HAP-1 (cell line): ENCODE measurements at regions not wholly inside any gene's neighbourhood (a gene's known extent, or its start where the extent isn't known, plus 50 kb on each side); places are given as distances from the start of the nearest gene placed in this dataset.

Experiments used
- DNase-seq, 2 experiments: peaks; one replicate each; pipeline ENCODE4 v3.0.0-alpha.2; 2016 to 2020; ENCODE audit warnings: low spot score in 2 of 2
- H3K27me3 ChIP-seq: fragments of 250-450 bp; sonication (Bioruptor Pico); 2 replicates; pipeline ENCODE4 v1.5.1; 2020; ENCODE audit warnings: low read depth, mild to moderate bottlenecking, moderate library complexity
- H3K36me3 ChIP-seq: fragments of 250-450 bp; sonication (Bioruptor Pico); replicated peaks from 2 replicates; pipeline ENCODE4 v1.5.1; 2020; ENCODE audit warnings: mild to moderate bottlenecking
- H3K4me1 ChIP-seq: fragments of 250-450 bp; sonication (Bioruptor Pico); 2 replicates; pipeline ENCODE4 v1.5.1; 2020; ENCODE audit warnings: mild to moderate bottlenecking
- H3K4me3 ChIP-seq: fragments of 250-450 bp; sonication (Bioruptor Pico); 2 replicates; pipeline ENCODE4 v1.5.1; 2020; ENCODE audit warnings: mild to moderate bottlenecking, moderate library complexity
- H3K9me3 ChIP-seq: fragments of 250-450 bp; sonication (Bioruptor Pico); 2 replicates; pipeline ENCODE4 v1.5.1; 2020; ENCODE audit warnings: mild to moderate bottlenecking, moderate library complexity
- in situ Hi-C: fragments of 300-500 bp; cut with MboI; formaldehyde crosslinking; loops from 3 replicates; pipeline ENCODE4 v1.14.3; 2020; ENCODE audit warnings: low sequenced_read_pairs, inconsistent platforms, mixed read lengths

- in situ Hi-C loops: loop anchor here (25.0 kb wide), 2 partner anchors 531 to 681 kb away; no protein-coding TSS in a partner anchor
- no peaks in the 10 kb centered on the region for H3K27me3 ChIP-seq
- H3K9me3 ChIP-seq: no peaks in the 10 kb centered on the region
- H3K36me3 ChIP-seq: no peaks in the 10 kb centered on the region
- no peaks in the 10 kb centered on the region for H3K4me1 ChIP-seq
- DNase-seq: no peak
- H3K4me3 ChIP-seq: no peak overlapping the region
These were observed 833.9 kb downstream of the TUSC7 start for GRCh38 chr3:117543521-117543920.

GRCh38 chr3:117545484-117545883 is 835.9 kb downstream of the TUSC7 start:
- no peak overlapping the region for H3K4me3 ChIP-seq

GRCh38 chr3:117547956-117548550 is 838.5 kb downstream of the TUSC7 start:
- Histone ChIP-seq H3K27me3 (no peaks in the 10 kb centered on the region), H3K4me3 (no peak overlapping the region)
- in situ Hi-C loops: loop anchor here (25.0 kb wide), 2 partner anchors 536 to 686 kb away; no protein-coding TSS in a partner anchor

More at GRCh38 chr3:117545484-117545883, 835.9 kb downstream of the TUSC7 start:
- Histone ChIP-seq H3K4me1 (no peaks in the 10 kb centered on the region), H3K9me3 (no peaks in the 10 kb centered on the region), H3K27me3 (no peaks in the 10 kb centered on the region), H3K36me3 (no peaks in the 10 kb centered on the region)
- DNase-seq: no peak
- in situ Hi-C loops: loop anchor here (25.0 kb wide), 2 partner anchors 533 to 683 kb away; no protein-coding TSS in a partner anchor

GRCh38 chr3:117548600-117548999 is 839.0 kb downstream of the TUSC7 start:
- Histone ChIP-seq H3K27me3 (no peaks in the 10 kb centered on the region), H3K4me1 (no peaks in the 10 kb centered on the region), H3K36me3 (no peaks in the 10 kb centered on the region), H3K9me3 (no peaks in the 10 kb centered on the region), H3K4me3 (no peak overlapping the region)
- in situ Hi-C loops: loop anchor here (25.0 kb wide), 2 partner anchors 536 to 686 kb away; no protein-coding TSS in a partner anchor
- DNase-seq: no peak

More at GRCh38 chr3:117547956-117548550, 838.5 kb downstream of the TUSC7 start:
- Histone ChIP-seq H3K4me1 (no peaks in the 10 kb centered on the region), H3K9me3 (no peaks in the 10 kb centered on the region), H3K36me3 (no peaks in the 10 kb centered on the region)
- no peak for DNase-seq

GRCh38 chr3:117549716-117550115 is 840.1 kb downstream of the TUSC7 start:
- Histone ChIP-seq H3K36me3 (no peaks in the 10 kb centered on the region), H3K9me3 (no peaks in the 10 kb centered on the region), H3K4me1 (no peaks in the 10 kb centered on the region), H3K27me3 (no peaks in the 10 kb centered on the region), H3K4me3 (no peak overlapping the region)
- in situ Hi-C loops: loop anchor here (25.0 kb wide), 2 partner anchors 537 to 687 kb away; no protein-coding TSS in a partner anchor
- peak in 1 of 2 experiments; percentile 20 for DNase-seq

- Histone ChIP-seq H3K36me3 (no peaks in the 10 kb centered on the region), H3K4me3 (no peak overlapping the region), H3K27me3 (no peaks in the 10 kb centered on the region), H3K4me1 (no peaks in the 10 kb centered on the region), H3K9me3 (no peaks in the 10 kb centered on the region)
- no peak for DNase-seq
- in situ Hi-C loops: no loop called here
These were observed 841.2 kb downstream of the TUSC7 start for GRCh38 chr3:117550766-117551165.

GRCh38 chr3:117553461-117553860 is 843.9 kb downstream of the TUSC7 start:
- no peaks in the 10 kb centered on the region for H3K9me3 ChIP-seq
- H3K36me3 ChIP-seq: no peaks in the 10 kb centered on the region
- in situ Hi-C loops: no loop called here
- H3K4me3 ChIP-seq: no peak overlapping the region
- H3K27me3 ChIP-seq: no peaks in the 10 kb centered on the region
- H3K4me1 ChIP-seq: no peaks in the 10 kb centered on the region
- no peak for DNase-seq

GRCh38 chr3:117556646-117557407 is 847.2 kb downstream of the TUSC7 start:
- H3K36me3 ChIP-seq: no peaks in the 10 kb centered on the region
- no peaks in the 10 kb centered on the region for H3K4me1 ChIP-seq
- in situ Hi-C loops: no loop called here
- no peaks in the 10 kb centered on the region for H3K27me3 ChIP-seq
- H3K4me3 ChIP-seq: no peak overlapping the region
- H3K9me3 ChIP-seq: no peaks in the 10 kb centered on the region
- DNase-seq: no peak

GRCh38 chr3:117557464-117558090 is 848.0 kb downstream of the TUSC7 start:
- Histone ChIP-seq H3K36me3 (no peaks in the 10 kb centered on the region), H3K27me3 (no peaks in the 10 kb centered on the region), H3K9me3 (no peaks in the 10 kb centered on the region), H3K4me3 (no peak overlapping the region), H3K4me1 (no peaks in the 10 kb centered on the region)
- no peak for DNase-seq
- in situ Hi-C loops: no loop called here

GRCh38 chr3:117558681-117559080 is 849.1 kb downstream of the TUSC7 start:
- no peaks in the 10 kb centered on the region for H3K4me1 ChIP-seq
- H3K27me3 ChIP-seq: no peaks in the 10 kb centered on the region
- no peaks in the 10 kb centered on the region for H3K36me3 ChIP-seq
- no peaks in the 10 kb centered on the region for H3K9me3 ChIP-seq
- no peak overlapping the region for H3K4me3 ChIP-seq
- no peak for DNase-seq
- in situ Hi-C loops: no loop called here

GRCh38 chr3:117562000-117562399 is 852.4 kb downstream of the TUSC7 start:
- Histone ChIP-seq H3K9me3 (no peaks in the 10 kb centered on the region), H3K27me3 (no peaks in the 10 kb centered on the region), H3K4me3 (no peak overlapping the region), H3K4me1 (no peaks in the 10 kb centered on the region), H3K36me3 (no peaks in the 10 kb centered on the region)
- DNase-seq: no peak
- in situ Hi-C loops: no loop called here

- in situ Hi-C loops: no loop called here
- DNase-seq: no peak
- H3K36me3 ChIP-seq: no peaks in the 10 kb centered on the region
- no peaks in the 10 kb centered on the region for H3K4me1 ChIP-seq
- no peaks in the 10 kb centered on the region for H3K9me3 ChIP-seq
- H3K4me3 ChIP-seq: no peak overlapping the region
- no peaks in the 10 kb centered on the region for H3K27me3 ChIP-seq
These were observed 853.5 kb downstream of the TUSC7 start for GRCh38 chr3:117563063-117563462.

GRCh38 chr3:117565777-117566176 is 856.2 kb downstream of the TUSC7 start:
- no peaks in the 10 kb centered on the region for H3K36me3 ChIP-seq
- in situ Hi-C loops: no loop called here
- no peaks in the 10 kb centered on the region for H3K4me1 ChIP-seq
- H3K4me3 ChIP-seq: no peak overlapping the region
- no peaks in the 10 kb centered on the region; the same call in 1 of the 2 replicates for H3K27me3 ChIP-seq
- DNase-seq: no peak
- no peaks in the 10 kb centered on the region for H3K9me3 ChIP-seq

- in situ Hi-C loops: no loop called here
- no peaks in the 10 kb centered on the region for H3K36me3 ChIP-seq
- no peaks in the 10 kb centered on the region; the same call in 1 of the 2 replicates for H3K27me3 ChIP-seq
- H3K4me3 ChIP-seq: no peak overlapping the region
- H3K4me1 ChIP-seq: no peaks in the 10 kb centered on the region
- no peaks in the 10 kb centered on the region for H3K9me3 ChIP-seq
- no peak for DNase-seq
These were observed 857.3 kb downstream of the TUSC7 start for GRCh38 chr3:117566926-117567325.
